ELF-1 (cell line): ENCODE measurements at regions not wholly inside any gene's neighbourhood (a gene's known extent, or its start where the extent isn't known, plus 50 kb on each side); places are given as distances from the start of the nearest gene placed in this dataset.
A peak's percentile ranks its signal among the peaks of the same experiment; 100 is the strongest.

ENCODE experiments used
- DNase-seq: peaks from one replicate; pipeline ENCODE4 v3.0.0-alpha.2; 2016; ENCODE audit warnings: low read depth, low spot score

- DNase-seq = no peak
These were observed 73.9 kb upstream of the HK2 start for GRCh38 chr2:74759986-74760385.

- no peak for DNase-seq
These were observed 72.9 kb upstream of the HK2 start for GRCh38 chr2:74760875-74761630.

GRCh38 chr2:74762789-74763188, 71.1 kb upstream of the HK2 start:
- DNase-seq = no peak

GRCh38 chr2:74763962-74764428, 69.9 kb upstream of the HK2 start:
- DNase-seq = no peak

GRCh38 chr2:74764429-74765272, 69.3 kb upstream of the HK2 start:
- no peak for DNase-seq

- DNase-seq = no peak
These were observed 67.1 kb upstream of the HK2 start for GRCh38 chr2:74766780-74767179.

- no peak for DNase-seq
These were observed 66.3 kb upstream of the HK2 start for GRCh38 chr2:74767618-74768017.

GRCh38 chr2:74768401-74768914, 65.5 kb upstream of the HK2 start:
- DNase-seq = no peak

- no peak for DNase-seq
These were observed 61.9 kb upstream of the HK2 start for GRCh38 chr2:74772046-74772445.

- no peak for DNase-seq
These were observed 56.6 kb upstream of the HK2 start for GRCh38 chr2:74777161-74777900.

GRCh38 chr2:74778381-74779264, 55.3 kb upstream of the HK2 start:
- DNase-seq = peak; percentile 80

GRCh38 chr2:74779265-74779558, 54.7 kb upstream of the HK2 start:
- no peak for DNase-seq

- DNase-seq = no peak
These were observed 54.3 kb upstream of the HK2 start for GRCh38 chr2:74779587-74780135.
